ENCODE measurements at regions not wholly inside any gene's neighbourhood (a gene's known extent, or its start where the extent isn't known, plus 50 kb on each side); places are given as distances from the start of the nearest gene placed in this dataset.
A peak's percentile ranks its signal among the peaks of the same experiment; 100 is the strongest.

DNA sequence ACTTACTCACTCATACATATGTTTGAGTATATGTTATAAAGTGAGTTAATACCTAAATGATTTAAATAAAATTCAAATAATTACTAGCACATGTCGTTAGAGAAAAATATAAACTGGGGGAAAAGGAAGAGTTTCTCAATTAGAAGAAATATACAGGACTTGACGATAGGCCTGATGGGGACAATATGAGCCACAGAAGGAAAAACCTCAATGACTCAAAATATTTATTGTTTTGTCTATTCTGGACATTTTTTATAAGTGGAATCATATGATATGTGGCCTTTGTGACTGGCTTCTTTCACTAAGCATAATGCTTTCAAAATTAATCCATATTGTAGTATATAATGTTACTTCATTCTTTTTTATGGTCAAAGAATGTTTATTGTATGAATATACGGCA lies 339.2 kb upstream of the PMFBP1 start:
- no peak for TF ChIP-seq ZBTB7A (IDR thresholded peaks at IDR 0.05; ENCODE audit: low read depth)
- TF ChIP-seq, protein P1, sequence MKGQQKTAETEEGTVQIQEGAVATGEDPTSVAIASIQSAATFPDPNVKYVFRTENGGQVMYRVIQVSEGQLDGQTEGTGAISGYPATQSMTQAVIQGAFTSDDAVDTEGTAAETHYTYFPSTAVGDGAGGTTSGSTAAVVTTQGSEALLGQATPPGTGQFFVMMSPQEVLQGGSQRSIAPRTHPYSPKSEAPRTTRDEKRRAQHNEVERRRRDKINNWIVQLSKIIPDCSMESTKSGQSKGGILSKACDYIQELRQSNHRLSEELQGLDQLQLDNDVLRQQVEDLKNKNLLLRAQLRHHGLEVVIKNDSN (IDR thresholded peaks at IDR 0.05): no peak
- TF ChIP-seq EP300 (IDR thresholded peaks at IDR 0.05; ENCODE audit: borderline replicate concordance): no peak
- TF ChIP-seq YY1 (IDR thresholded peaks at IDR 0.05; ENCODE audit: low read depth): no peak
- no peak for TF ChIP-seq EGR1 (IDR thresholded peaks at IDR 0.05)
- TF ChIP-seq, protein P2, sequence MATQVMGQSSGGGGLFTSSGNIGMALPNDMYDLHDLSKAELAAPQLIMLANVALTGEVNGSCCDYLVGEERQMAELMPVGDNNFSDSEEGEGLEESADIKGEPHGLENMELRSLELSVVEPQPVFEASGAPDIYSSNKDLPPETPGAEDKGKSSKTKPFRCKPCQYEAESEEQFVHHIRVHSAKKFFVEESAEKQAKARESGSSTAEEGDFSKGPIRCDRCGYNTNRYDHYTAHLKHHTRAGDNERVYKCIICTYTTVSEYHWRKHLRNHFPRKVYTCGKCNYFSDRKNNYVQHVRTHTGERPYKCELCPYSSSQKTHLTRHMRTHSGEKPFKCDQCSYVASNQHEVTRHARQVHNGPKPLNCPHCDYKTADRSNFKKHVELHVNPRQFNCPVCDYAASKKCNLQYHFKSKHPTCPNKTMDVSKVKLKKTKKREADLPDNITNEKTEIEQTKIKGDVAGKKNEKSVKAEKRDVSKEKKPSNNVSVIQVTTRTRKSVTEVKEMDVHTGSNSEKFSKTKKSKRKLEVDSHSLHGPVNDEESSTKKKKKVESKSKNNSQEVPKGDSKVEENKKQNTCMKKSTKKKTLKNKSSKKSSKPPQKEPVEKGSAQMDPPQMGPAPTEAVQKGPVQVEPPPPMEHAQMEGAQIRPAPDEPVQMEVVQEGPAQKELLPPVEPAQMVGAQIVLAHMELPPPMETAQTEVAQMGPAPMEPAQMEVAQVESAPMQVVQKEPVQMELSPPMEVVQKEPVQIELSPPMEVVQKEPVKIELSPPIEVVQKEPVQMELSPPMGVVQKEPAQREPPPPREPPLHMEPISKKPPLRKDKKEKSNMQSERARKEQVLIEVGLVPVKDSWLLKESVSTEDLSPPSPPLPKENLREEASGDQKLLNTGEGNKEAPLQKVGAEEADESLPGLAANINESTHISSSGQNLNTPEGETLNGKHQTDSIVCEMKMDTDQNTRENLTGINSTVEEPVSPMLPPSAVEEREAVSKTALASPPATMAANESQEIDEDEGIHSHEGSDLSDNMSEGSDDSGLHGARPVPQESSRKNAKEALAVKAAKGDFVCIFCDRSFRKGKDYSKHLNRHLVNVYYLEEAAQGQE (IDR thresholded peaks at IDR 0.05; ENCODE audit: low read depth): no peak
- no peak for TF ChIP-seq TAF1 (IDR thresholded peaks at IDR 0.05; ENCODE audit: low read depth)
- TF ChIP-seq CEBPB (IDR thresholded peaks at IDR 0.05): no peak
- TF ChIP-seq CREB1 (IDR thresholded peaks at IDR 0.05; ENCODE audit: low read depth): no peak
- no peak for TF ChIP-seq RAD21 (IDR thresholded peaks at IDR 0.05; ENCODE audit: low read depth)
- no peak for TF ChIP-seq FOXM1 (IDR thresholded peaks at IDR 0.05; ENCODE audit: borderline replicate concordance, low read depth)
- no peak for TF ChIP-seq TCF12 (IDR thresholded peaks at IDR 0.05; ENCODE audit: low read depth)
- no peak for TF ChIP-seq TEAD4 (IDR thresholded peaks at IDR 0.05)
- TF ChIP-seq NFIC (IDR thresholded peaks at IDR 0.05): no peak
- TF ChIP-seq, protein P3, sequence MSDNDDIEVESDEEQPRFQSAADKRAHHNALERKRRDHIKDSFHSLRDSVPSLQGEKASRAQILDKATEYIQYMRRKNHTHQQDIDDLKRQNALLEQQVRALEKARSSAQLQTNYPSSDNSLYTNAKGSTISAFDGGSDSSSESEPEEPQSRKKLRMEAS (IDR thresholded peaks at IDR 0.05): no peak

DNA sequence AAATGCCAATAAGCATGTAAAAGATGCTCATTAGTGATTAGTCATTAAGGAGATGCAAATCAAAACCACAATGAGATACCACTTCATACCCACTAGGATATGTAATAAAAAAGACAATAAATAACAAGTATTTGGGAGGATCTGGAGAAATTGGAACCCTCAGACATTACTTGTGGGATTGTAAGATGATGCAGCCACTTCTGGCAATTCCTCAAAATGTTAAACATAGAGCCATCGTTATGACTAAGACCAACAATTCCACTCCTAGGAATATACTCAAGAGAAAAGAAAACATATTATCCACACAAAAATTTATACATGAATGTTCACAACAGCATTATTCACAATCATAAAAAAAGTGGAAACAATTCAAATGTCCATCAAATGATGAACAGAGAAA lies 336.2 kb upstream of the PMFBP1 start:
- TF ChIP-seq, protein P1 (IDR thresholded peaks at IDR 0.05): no peak
- TF ChIP-seq CEBPB (IDR thresholded peaks at IDR 0.05): no peak
- TF ChIP-seq TEAD4 (IDR thresholded peaks at IDR 0.05): no peak
- TF ChIP-seq RAD21 (IDR thresholded peaks at IDR 0.05; ENCODE audit: low read depth): no peak
- TF ChIP-seq NFIC (IDR thresholded peaks at IDR 0.05): no peak
- no peak for TF ChIP-seq TAF1 (IDR thresholded peaks at IDR 0.05; ENCODE audit: low read depth)
- TF ChIP-seq FOXM1 (IDR thresholded peaks at IDR 0.05; ENCODE audit: borderline replicate concordance, low read depth): no peak
- TF ChIP-seq EGR1 (IDR thresholded peaks at IDR 0.05): no peak
- TF ChIP-seq, protein P2 (IDR thresholded peaks at IDR 0.05; ENCODE audit: low read depth): no peak
- TF ChIP-seq TCF12 (IDR thresholded peaks at IDR 0.05; ENCODE audit: low read depth): no peak
- TF ChIP-seq, protein P3 (IDR thresholded peaks at IDR 0.05): no peak
- no peak for TF ChIP-seq ZBTB7A (IDR thresholded peaks at IDR 0.05; ENCODE audit: low read depth)
- no peak for TF ChIP-seq EP300 (IDR thresholded peaks at IDR 0.05; ENCODE audit: borderline replicate concordance)
- no peak for TF ChIP-seq YY1 (IDR thresholded peaks at IDR 0.05; ENCODE audit: low read depth)
- no peak for TF ChIP-seq CREB1 (IDR thresholded peaks at IDR 0.05; ENCODE audit: low read depth)

DNA sequence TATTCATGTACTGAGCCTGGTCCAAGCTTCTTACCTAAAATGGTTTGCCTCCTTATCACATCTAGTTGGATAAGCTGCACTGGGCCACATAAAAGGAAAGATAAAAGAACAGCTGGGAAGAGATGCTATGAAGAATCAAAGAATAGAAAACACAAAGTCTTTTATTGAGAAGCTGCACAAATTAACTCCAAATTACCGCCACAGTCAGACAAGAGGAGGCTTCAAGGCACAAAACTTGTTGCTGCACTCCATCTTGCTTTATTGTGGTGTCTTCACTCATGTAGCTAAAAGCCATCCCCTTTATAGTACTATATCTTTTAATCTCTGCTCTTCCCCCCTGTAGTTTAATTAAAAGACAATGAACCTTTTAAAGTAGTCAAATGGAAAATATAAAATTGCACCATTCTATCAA lies 330.6 kb upstream of the PMFBP1 start:
- TF ChIP-seq TAF1 (IDR thresholded peaks at IDR 0.05; ENCODE audit: low read depth) (no peak), NFIC (IDR thresholded peaks at IDR 0.05) (no peak), EGR1 (IDR thresholded peaks at IDR 0.05) (no peak), CEBPB (IDR thresholded peaks at IDR 0.05) (no peak), FOXM1 (IDR thresholded peaks at IDR 0.05; ENCODE audit: borderline replicate concordance, low read depth) (no peak), CREB1 (IDR thresholded peaks at IDR 0.05; ENCODE audit: low read depth) (no peak), TEAD4 (IDR thresholded peaks at IDR 0.05) (no peak), YY1 (IDR thresholded peaks at IDR 0.05; ENCODE audit: low read depth) (no peak), TCF12 (IDR thresholded peaks at IDR 0.05; ENCODE audit: low read depth) (no peak)
- TF ChIP-seq, protein P3 (IDR thresholded peaks at IDR 0.05): no peak
- TF ChIP-seq, protein P1 (IDR thresholded peaks at IDR 0.05): no peak

DNA sequence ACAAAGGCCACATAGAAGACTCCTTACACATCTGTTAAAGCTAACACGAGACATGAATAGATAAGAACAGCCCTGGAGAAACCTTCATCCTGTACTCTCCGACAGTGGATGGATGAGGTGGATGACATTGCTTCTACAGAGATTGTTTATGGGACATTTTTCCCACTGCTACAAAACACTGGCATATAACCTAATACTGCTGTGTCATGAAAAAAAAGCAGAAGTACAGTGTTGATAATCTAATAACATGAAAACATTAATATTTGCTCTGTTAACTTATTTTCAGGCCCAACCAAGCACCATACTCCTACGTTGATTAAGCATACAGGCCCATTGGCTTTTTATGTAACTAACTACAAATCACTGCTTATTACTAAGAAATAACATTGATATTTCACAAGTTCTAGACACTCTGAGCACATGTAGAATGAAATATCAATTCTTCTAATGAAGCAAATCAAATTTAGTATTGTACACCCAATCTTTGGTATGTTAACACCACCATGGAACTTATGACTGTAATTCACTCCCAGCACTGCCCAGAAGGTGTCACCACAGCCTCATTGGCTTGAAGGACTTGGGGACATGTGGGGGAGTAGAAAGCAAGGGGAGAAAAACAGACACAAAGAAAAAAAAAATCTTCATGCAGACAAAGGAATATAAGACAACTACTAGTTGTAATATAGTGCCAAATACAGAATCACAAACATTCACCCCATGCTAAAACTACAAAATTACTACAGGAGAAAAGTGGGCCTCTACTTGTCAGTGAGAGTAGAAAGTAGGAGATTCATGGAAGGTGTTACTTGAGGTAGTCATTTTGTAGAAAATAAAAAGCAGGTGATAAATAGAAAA lies 330.0 kb upstream of the PMFBP1 start:
- no peak for TF ChIP-seq EP300 (IDR thresholded peaks at IDR 0.05; ENCODE audit: borderline replicate concordance)
- peak; percentile 68 for TF ChIP-seq RAD21 (IDR thresholded peaks at IDR 0.05; ENCODE audit: low read depth)

DNA sequence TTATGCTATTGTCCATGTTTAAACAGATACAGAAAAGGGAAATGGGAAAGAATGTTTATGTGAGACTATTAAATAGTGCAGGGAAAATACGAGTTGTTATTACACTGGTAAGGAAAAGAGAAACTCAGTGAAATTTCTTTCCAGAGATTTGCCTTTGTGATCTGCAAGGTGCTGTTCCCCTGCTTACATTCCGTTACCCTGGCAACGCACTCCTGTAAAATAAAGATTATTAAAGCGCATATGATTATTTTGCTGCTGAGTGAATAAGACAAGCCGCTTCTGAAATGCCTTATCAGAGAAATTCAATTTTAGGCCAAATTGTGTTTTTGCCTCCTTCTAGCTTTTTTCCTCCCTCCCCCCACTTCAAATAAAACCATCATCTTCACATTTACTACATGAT lies 328.6 kb upstream of the PMFBP1 start:
- no peak for TF ChIP-seq YY1 (IDR thresholded peaks at IDR 0.05; ENCODE audit: low read depth)
- no peak for TF ChIP-seq CEBPB (IDR thresholded peaks at IDR 0.05)
- TF ChIP-seq, protein P1 (IDR thresholded peaks at IDR 0.05): no peak
- TF ChIP-seq, protein P3 (IDR thresholded peaks at IDR 0.05): no peak
- no peak for TF ChIP-seq TCF12 (IDR thresholded peaks at IDR 0.05; ENCODE audit: low read depth)
- no peak for TF ChIP-seq RAD21 (IDR thresholded peaks at IDR 0.05; ENCODE audit: low read depth)
- TF ChIP-seq ZBTB7A (IDR thresholded peaks at IDR 0.05; ENCODE audit: low read depth): no peak
- TF ChIP-seq, protein P2 (IDR thresholded peaks at IDR 0.05; ENCODE audit: low read depth): no peak
- no peak for TF ChIP-seq TEAD4 (IDR thresholded peaks at IDR 0.05)
- TF ChIP-seq TAF1 (IDR thresholded peaks at IDR 0.05; ENCODE audit: low read depth): no peak
